NOMO-1 (cell line): ENCODE measurements at regions not wholly inside any gene's neighbourhood (a gene's known extent, or its start where the extent isn't known, plus 50 kb on each side); places are given as distances from the start of the nearest gene placed in this dataset.

Experiments
- DNase-seq, 2 experiments: peaks; one replicate each; lab custom pipeline; 2025; ENCODE audit not compliant: unreplicated experiment in 2 of 2; lab: John Stamatoyannopoulos, UW

DNA sequence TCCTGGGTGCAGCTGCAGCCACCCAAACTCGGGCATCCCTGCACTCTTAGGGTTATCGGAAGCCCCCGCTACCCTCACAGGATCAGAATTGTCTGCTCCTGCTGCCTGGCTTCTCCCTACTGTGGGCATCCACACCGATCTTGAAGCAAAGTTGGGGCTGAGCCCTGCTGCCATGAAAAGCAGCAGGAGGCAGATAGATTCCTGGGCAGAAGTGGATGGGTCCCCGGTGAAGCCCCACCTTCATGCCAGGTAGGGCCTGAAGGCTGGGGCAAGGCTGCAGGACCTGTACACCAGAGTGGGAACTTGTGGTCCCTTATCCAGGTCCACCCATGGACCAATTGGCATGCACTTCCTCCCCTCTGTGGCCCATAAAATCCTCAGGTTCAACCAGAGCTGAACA lies 922.6 kb upstream of the KCND2 start:
- no peak for DNase-seq

DNA sequence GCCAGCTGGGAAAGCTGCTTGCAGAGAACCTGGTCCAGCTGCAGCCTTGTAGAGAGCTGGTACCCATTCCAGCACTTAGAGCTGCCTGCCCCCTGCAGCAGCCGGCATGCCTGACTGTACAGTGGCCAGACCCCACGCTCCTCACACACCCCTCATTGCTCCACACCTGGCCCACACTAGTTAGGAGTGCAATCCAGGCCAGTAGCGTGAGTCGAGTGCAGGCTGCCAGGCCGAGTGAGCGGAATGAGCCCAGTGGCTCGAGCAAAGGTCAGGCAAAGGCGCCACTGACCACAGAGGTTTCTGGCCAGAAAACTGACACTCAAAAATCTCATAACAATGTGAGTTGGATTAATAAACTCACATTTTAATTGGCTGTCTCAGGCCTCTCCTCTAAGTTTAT lies 921.7 kb upstream of the KCND2 start:
- no peak for DNase-seq

DNA sequence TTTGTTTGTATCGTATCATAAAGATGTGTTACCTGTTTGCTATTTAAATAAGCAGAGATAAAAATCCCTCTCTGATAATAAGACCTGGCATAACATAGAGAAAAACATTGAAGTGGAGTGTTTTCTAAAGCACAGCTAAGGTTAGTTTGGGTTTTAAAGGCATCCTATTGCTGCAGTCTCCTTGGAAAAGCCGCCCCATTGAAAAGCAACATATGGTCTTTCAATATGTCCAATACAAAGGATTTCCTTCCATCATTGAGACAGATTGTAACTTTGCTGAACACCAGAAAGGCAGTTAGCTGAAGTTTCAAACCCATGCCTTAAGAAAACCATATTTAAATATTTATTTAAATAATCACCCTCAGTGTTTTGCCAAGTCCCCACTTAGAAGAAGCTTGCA lies 898.5 kb upstream of the KCND2 start:
- no peak for DNase-seq

DNA sequence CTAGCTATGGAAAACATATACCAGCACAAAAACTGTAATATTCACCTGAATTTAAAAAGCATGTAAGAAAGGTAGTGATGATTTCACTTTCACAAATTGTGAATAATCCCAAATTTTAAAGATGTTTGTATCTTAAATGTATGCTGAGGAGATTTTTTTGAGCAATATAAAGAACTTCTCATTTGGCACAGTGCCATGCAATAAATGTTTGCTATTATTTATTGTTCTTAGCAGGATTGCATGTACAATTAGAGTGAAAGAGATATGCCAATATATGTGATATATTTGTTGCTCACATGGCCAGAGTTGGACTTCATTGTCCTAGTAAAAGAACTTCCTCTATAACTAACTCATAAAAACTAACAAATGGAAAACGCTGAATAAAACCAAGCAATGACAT lies 895.1 kb upstream of the KCND2 start:
- DNase-seq, result no peak

DNA sequence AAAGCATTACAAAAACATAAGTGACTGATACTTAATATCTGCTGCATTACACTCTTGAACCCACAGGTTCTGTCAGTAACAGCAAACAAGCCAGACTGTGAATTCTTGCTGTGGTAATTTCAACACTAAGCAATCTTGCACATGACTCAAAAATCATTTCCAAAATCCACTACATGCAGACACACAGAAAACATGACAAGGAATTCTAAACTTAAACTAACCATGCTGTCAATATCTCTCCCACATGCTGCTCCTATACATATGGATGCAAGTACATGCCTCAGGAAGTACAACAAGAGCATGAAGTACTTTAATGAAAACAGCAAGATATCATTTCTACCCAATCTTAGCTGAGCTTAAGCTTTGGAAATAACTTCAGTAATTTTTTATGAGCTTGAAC lies 890.2 kb upstream of the KCND2 start:
- no peak for DNase-seq

DNA sequence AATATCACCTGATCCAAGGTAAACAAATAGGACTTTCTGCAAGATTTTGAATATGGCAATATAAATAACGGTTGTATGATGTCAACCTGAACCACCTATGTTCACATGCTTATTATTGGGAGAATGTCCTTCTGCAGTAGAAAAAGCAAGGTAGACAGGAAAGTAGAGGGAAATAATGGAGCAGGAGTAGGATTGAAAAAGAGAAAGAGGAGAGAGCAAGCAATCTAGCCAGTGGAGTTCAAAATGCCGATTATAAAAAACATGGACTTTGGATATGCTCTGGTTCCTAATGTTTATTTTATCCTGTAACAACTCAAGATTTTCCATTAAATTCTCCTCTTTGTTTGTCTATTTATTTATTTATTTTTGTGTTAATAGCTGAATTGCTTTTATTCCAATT lies 878.0 kb upstream of the KCND2 start:
- DNase-seq, result no peak

DNA sequence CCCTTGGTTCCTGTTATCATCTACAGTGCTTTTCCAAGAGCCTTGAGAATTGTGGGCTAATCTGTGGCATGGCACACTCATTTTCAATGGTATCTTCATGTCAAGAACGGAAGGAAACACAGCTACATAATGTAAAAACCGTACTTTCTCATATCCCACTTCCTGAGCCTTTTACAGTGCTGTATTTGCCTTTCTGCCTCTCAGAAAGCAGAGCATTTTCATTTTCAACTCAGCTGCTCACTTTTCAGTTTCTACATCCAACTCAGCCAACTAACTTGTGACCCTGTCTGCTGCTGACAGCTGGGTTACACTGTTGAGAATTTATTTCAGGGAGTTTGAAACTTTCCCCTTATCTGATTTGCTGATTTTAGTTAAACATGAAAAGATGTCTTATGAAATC lies 875.8 kb upstream of the KCND2 start:
- DNase-seq, result no peak

DNA sequence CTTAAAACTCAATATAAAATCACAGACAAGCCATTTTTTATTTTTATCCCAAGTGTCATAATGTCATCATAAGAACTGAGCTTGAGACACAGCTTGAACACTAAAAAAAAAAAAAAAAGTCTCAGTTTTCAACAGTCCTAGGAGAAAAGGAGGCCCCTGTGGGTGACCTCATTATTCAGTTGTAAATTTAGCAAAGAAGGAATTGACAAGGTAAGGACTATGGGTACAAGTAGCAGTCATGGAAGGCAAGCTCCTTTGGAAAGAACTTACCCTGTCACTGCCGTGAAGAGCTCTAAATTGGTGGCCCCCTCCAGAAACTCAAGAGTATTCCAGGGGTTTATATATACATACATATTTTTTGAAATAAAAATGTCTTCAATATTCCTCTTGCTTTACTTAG lies 864.4 kb upstream of the KCND2 start:
- DNase-seq, result no peak

DNA sequence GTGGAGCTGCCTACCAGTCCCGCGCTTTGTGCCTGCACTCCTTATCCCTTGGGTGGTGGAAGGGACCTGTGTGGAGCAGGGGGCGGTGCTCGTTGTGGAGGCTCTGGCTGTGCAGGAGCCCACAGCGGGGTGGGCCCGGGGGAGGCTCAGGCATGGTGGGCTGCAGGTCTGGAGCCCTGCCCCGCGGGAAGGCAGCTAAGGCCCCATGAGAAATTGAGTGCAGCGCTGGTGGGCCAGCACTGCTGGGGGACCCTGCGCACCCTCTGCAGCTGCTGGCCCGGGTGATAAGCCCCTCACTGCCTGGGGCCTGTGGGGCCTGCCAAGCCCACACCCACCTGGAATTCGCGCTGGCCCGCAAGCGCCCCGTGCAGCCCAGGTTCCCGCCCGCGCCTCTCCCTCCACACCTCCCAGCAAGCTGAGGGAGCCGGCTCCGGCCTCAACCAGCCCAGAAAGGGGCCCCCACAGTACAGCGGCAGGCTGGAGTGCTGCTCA lies 859.6 kb upstream of the KCND2 start:
- DNase-seq, result no peak

DNA sequence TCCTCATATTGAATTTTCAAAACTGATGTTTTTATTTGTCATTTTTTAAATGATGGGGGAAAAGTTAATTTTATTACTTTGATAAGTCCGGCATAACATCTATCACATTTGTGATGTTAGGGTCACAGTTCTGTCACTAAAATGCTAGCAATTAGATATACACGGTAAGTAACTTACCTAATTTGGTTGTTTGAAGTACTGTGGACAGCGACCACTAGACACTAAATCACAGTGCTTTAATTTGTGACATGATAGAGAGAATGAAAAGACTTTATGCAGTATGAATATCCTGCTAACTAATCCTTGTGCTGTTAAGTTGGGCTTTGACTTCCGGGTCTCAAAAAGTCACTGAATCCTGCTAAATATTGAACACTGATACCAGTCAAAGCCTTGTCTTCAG lies 857.3 kb upstream of the KCND2 start:
- no peak for DNase-seq

DNA sequence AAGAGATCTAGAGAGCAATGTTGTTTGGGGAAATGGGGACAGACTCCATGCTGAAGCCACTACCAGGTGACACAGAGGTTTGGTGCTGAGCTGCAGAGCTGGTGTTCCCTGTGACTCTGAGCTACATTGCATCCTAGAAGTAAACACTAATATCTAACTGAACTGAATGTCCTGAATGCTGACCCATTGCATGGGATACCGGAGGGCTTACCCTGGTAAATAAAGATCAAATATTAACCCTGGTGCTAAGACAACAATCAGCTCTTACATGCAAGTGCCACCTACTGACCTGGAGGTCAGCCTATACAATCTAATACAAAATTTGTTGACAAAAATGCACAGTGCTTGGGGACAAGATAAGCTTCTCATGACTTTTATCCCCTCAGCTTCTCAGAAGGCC lies 851.3 kb upstream of the KCND2 start:
- DNase-seq, result no peak

DNA sequence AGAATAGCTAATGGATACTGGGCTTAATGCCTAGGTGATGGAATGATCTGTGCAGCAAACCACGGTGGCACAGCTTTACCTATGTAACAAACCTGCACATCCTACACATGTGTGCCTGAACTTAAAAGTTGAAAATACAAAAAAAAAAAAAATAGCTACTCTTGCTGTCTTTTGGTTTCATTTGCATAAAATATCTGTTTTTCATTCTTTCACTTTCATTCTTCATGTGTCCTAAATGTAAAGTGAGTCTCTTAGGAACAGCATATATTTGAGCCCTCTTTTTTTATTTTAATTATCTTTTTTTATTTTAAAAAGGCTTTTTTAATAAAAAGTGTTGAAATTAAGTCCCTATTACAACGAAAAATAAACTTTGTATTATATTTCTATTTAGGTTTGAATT lies 836.1 kb upstream of the KCND2 start:
- no peak for DNase-seq

DNA sequence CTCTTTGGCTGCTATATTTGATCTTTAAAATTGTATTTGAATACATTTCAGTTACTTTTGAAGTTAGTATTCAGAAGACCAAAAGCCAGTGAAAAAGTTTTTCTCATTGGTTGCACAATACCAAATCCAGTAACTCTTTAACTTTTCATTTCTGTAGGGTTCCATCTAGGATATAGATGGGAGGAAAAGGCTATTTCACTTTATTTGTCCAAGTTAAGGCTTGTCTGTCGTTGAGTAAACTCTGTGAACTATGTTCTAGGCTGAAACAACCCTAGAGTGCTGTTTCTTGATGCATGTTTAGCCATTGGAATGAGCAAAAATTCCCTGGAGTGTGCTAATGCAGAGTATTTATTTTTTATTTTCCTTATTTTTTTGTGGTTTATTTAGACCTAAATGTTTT lies 834.7 kb upstream of the KCND2 start:
- DNase-seq, result no peak

DNA sequence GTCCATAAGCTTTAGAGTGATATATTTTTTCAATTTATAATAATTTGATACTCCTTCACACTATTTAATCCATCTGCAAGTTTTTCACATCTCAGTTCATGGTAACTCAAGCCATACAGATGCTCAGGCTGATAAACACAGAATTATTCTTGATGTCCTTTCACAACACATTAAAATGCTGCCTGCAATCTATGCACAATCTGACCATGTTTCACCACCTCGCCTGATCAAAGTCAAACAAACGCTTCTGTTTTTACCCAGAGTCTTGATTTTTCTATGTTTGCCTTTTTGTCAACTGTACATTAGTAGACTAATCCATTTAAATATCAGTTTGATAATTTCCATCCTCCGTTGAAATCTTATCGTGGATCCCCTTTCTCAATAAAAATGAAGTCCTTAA lies 833.8 kb upstream of the KCND2 start:
- no peak for DNase-seq

DNA sequence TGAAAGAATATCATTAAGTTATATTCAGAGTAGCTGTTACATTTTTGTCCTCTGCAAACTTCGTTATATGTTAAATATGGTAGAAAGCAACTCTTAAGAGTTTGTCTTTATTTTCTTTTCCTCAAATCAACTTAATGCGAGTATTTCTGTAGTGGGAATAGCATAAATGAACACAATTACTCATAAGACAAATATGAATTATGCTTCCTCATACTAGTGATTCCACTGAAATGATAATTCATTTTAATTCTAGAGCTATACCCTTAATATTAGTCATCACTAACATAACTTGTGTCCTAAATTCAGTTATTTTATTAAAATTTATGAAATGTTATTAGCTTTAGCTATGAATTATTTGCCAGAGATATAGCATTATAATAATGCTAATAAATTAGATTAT lies 820.6 kb upstream of the KCND2 start:
- DNase-seq, result no peak

DNA sequence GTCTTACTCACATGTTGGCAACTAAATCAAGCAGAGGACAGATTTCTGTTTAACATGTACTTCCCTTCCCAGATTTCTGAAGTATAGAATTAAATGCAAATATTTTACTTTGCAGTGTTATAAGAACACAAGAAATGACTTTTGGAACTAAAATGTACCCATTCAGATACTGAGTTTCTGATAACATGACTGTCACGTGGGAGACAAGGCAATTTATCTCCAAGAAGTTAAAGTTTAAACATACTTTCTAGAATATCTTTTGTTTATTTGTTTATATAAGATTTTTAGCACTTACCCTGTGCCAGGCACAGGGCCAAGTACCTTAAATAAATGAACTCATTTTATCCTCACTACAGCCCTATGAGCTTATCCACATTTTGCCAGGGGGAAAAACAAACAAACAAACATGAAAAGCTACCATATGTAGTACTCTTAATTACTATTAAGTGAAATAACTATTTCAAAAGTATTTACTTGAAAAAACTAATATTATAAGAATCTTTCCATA lies 807.1 kb upstream of the KCND2 start:
- DNase-seq, result no peak

DNA sequence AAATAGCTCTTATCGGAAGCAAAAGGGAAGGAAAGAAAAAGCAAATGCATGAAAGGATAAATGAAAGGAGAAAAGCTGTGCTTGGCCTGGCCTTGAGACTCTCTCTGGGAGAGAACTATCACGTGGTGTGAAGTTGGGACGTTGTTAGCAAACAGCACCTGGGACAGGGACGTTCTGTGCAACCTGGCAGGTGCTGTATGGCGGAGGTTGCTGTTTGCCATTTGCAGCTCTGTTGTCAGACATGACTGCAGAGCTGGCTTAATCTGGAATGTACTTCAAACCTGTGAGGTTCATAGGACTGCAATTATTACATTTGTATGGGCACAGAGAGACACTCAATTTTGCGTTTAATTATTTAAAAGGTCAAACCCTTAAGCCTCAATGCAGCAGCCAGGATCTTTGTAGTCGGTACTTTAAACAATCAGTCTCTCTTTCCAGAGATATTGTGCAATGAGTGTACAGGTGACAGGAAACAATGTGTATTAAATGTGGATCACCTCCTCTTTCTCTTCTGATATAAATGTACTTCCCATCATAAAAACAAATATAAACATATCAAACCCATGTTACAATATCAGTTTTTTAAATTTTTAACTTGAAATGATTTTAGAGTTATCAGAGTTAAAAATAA lies 800.5 kb upstream of the KCND2 start:
- DNase-seq, result no peak

DNA sequence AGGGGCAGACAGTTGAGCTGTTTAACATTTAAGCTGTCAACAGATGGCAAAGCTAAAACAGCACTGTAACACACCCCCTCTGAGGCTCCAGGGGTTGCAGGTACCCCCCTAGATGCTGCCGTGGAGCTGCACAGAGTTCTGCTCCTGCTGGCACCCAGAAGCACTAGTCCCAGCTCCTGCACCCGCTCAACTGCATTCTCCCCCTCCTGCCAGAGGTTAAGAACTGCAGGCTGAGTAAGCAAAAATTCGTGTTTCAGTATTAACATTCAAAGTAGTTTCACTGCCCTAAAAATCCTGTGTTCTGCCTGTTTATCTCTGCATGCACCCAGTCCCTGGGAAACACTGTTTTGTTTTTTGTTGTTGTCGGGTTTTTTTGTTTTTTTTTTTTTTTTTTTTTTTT lies 790.8 kb upstream of the KCND2 start:
- no peak for DNase-seq

DNA sequence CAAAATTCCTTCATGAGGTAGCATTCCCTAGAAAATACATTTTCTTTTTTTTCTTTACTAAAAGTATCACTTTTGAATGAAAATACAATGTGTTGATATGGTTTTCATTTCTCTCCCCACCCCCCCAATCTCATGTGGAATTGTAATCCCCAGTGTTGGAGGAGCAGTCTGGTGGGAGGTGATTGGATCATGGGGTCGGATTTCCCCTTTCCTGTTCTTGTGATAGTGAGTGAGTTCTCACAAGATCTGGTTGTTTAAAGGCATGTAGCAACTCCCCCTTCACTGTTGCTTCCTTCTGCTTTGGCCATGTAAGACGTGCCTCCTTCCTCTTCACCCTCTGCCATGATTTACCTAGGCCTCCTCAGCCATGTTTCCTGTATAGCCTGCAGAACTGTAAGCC lies 790.3 kb upstream of the KCND2 start:
- DNase-seq, result no peak

DNA sequence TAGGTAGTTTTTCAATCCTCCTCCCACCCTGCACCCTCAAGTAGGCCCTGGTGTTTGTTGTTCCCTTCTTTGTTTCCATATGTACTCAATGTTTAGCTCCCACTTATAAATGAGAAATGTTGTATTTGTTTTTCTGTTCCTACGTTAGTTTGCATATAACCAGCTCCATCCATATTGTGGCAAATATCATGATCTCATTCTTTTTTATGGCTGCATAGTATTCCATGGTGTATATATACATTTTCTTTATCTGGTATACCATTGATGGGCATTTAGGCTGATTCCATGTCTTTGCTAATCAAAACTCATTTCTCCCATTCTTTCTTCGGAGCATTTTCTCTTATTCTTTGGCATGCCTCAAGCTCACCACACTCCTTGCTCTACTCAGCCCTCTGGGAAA lies 789.6 kb upstream of the KCND2 start:
- no peak for DNase-seq

DNA sequence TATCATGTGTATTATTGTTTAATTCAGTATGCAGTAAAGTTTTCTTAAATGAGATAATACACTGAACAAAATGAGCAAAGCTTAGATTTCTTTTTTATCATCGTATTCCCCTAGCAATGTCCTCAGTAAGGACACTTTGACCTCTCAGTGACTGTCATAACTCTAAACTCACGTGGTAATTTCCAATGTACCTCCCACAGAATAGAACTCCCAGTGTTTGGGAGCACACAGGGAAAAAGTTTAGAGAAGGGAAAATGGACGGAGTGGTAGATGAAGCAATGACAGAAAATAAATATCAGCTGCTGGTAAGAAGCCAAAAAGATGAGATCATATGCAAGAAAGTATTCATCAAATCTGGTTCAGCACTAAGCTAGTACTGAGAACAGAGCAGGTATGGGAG lies 758.6 kb upstream of the KCND2 start:
- DNase-seq, result no peak

DNA sequence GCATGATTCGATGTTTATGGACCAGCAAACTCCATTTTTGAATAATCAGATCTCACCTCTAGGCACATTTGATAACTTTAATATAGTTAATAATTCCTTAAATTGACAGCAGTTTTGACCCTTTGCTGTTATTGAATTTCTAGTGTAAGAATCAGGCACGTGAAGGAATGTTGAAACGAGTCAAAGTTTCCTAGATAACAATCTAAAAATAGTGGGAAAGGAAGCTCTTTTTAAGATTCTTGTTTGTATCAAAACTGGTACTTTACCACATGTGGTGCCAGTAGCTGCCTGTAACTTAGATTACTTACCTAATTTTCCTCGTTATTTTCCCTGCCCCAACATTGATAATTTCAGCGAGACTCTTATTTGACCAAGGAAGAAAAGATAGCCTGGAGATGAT lies 757.8 kb upstream of the KCND2 start:
- no peak for DNase-seq

DNA sequence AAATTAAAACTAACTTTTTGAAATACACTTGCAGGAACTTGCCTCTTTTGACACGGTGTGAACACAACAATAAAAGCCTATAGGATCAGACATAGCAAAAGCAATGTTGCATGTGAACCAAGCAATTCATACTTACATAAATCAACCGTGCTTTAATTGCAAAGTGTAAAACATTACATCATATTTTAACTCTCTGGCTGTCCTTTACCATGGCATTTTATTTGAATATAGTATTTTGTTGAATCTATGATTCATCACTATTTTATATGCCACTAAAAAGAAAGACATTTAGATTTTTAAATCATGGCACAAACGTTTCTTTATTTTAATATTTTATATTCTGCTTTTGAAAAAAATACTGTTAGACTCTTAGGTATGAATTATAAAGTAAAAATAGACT lies 757.0 kb upstream of the KCND2 start:
- DNase-seq, result no peak
